K562 (cell line): ENCODE measurements at regions not wholly inside any gene's neighbourhood (a gene's known extent, or its start where the extent isn't known, plus 50 kb on each side); places are given as distances from the start of the nearest gene placed in this dataset.

ENCODE experiments used
- ARNT ChIP-seq, 2 experiments: fragments of 450-650 bp; IDR thresholded peaks; 2 replicates each; pipeline ENCODE4 v1.6.1; 2016; ENCODE audit warnings: mild to moderate bottlenecking in 1 of 2
- CBFB ChIP-seq: sonication (generic); formaldehyde crosslinking; IDR thresholded peaks from 2 replicates; pipeline ENCODE4 v1.4.0; 2020; ENCODE audit warnings: mild to moderate bottlenecking, missing genetic modification reagents
- ELF2 ChIP-seq: fragments of 250-450 bp; sonication (Bioruptor Pico); IDR thresholded peaks from 2 replicates; pipeline ENCODE4 v1.5.0; 2021; ENCODE audit warnings: mild to moderate bottlenecking
- EP400 ChIP-seq: fragments of 450-650 bp; IDR thresholded peaks from 2 replicates; pipeline ENCODE4 v1.6.1; 2017; ENCODE audit warnings: antibody characterized with exemption, mild to moderate bottlenecking, moderate library complexity
- KDM1A ChIP-seq, 2 experiments: fragments of 450-650 bp; IDR thresholded peaks; 2 replicates each; pipeline ENCODE4 v1.6.1; 2016; ENCODE audit warnings: mild to moderate bottlenecking in 2 of 2
- NCOA6 ChIP-seq: fragments of 450-650 bp; IDR thresholded peaks from 2 replicates; pipeline ENCODE4 v1.6.1; 2017; ENCODE audit warnings: mild to moderate bottlenecking
- NR1H2 ChIP-seq: sonication (generic); formaldehyde crosslinking; IDR thresholded peaks from 2 replicates; pipeline ENCODE4 v1.4.0; 2020; ENCODE audit warnings: mild to moderate bottlenecking, missing genetic modification reagents
- RAD21 ChIP-seq, 2 experiments: fragments of 250-450 bp in 1 of 2; fragments of 450-650 bp in 1 of 2; sonication (Bioruptor Pico) in 1 of 2; formaldehyde crosslinking in 1 of 2; IDR thresholded peaks in 1 of 2; conservative IDR thresholded peaks in 1 of 2; 2 replicates each; pipeline versions ENCODE4 v1.4.0 to v1.8.0; 2020 to 2022; ENCODE audit warnings: mild to moderate bottlenecking in 2 of 2, moderate library complexity in 1 of 2
- TCF3 ChIP-seq: sonication (generic); formaldehyde crosslinking; IDR thresholded peaks from 2 replicates; pipeline ENCODE4 v1.4.0; 2020; ENCODE audit warnings: mild to moderate bottlenecking, missing genetic modification reagents
- TEAD4 ChIP-seq, 2 experiments: sonication (generic) in 1 of 2; formaldehyde crosslinking in 1 of 2; IDR thresholded peaks; 2 replicates each; pipeline versions ENCODE4 v1.6.1 to v1.8.0; 2012 to 2022; ENCODE audit warnings: borderline replicate concordance in 1 of 2, inconsistent platforms in 1 of 2, low read length in 1 of 2, mild to moderate bottlenecking in 1 of 2, missing genetic modification reagents in 1 of 2
- THRB ChIP-seq: fragments of 450-650 bp; formaldehyde crosslinking; conservative IDR thresholded peaks from 2 replicates; pipeline ENCODE4 v1.4.0; 2022; ENCODE audit warnings: mild to moderate bottlenecking, missing genetic modification characterization
- YBX1 ChIP-seq: fragments of 450-650 bp; IDR thresholded peaks from 2 replicates; pipeline ENCODE4 v1.7.1; 2016; ENCODE audit warnings: mild to moderate bottlenecking
- ZMIZ1 ChIP-seq, 2 experiments: fragments of 150-350 bp in 1 of 2; IDR thresholded peaks; 2 replicates each; pipeline ENCODE4 v1.6.1; 2012 to 2016; ENCODE audit warnings: low read depth in 2 of 2, low read length in 2 of 2, mild to moderate bottlenecking in 1 of 2, moderate library complexity in 1 of 2
- ZNF398 ChIP-seq: fragments of 250-450 bp; sonication (Bioruptor Pico); IDR thresholded peaks from 2 replicates; pipeline ENCODE4 v1.8.0; 2021; ENCODE audit warnings: moderate library complexity, mild to moderate bottlenecking, inconsistent platforms
- ZNF445 ChIP-seq: fragments of 250-450 bp; sonication (Bioruptor Pico); IDR thresholded peaks from 2 replicates; pipeline ENCODE4 v1.4.0; 2020; ENCODE audit warnings: low read depth, mild to moderate bottlenecking, moderate library complexity
- ZNF717 ChIP-seq: fragments of 250-450 bp; sonication (Bioruptor Pico); IDR thresholded peaks from 2 replicates; pipeline ENCODE4 v1.5.0; 2021
- ZNF764 ChIP-seq: fragments of 250-450 bp; sonication (Bioruptor Pico); IDR thresholded peaks from 2 replicates; pipeline ENCODE4 v1.4.0; 2020; ENCODE audit warnings: low read depth, mild to moderate bottlenecking, moderate library complexity
- TF ChIP-seq, protein P1 (sequence below), 2 experiments: fragments of 450-650 bp in 1 of 2; IDR thresholded peaks; 2 replicates each; pipeline ENCODE4 v1.6.1; 2011 to 2017; ENCODE audit warnings: low read depth in 2 of 2, antibody characterized with exemption in 1 of 2, borderline replicate concordance in 1 of 2, low read length in 1 of 2, mild to moderate bottlenecking in 1 of 2, mixed read lengths in 1 of 2; ENCODE audit not compliant: control insufficient read depth in 1 of 2

DNA sequence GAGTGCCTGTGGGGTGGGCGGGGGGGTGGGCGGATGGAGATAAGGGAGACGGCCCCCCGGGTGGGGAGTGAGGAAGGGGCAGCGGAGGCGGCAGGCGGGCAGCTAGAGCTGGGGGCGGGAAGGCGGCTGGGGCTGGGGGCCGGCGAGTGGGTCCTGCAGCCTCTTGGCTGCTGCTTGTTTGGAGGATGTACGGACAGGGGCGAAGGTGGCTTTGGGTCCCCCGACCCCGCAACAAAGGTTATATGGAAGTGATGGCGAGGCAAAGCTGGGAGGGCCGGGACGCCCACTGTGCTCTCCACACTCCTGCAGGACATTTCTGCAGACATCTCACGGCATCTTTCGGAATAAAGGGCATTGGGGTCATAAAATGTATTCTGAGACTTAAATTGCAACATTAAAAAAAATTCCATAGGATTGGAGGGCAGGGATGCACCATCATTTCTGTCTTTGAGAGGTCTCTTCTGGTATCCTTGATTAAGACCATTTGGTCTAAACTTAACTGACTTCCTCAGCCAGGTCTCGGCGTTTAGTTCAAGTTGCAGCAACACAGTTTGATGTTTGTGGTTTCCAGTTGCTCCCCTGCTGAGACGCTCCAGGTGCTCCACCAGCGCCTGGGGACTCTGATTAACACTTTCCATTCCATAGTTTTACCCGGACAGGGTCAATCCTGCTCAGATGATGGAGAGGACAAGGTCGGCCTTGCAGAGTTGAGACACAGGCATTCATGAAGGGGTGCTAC lies 101.6 kb upstream of the SSBP2 start (continued):
- TF ChIP-seq ZMIZ1 (IDR thresholded peaks at IDR 0.05; ENCODE audit: low read depth in 2 of 2, low read length in 2 of 2) (no peak), NCOA6 (no peak), TCF3 (CRISPR knock-in tag) (0 out of 2 replicates have a peak, but pooled peaks have one; percentile 20), NR1H2 (CRISPR knock-in tag) (no peak), CBFB (0 out of 2 replicates have a peak, but pooled peaks have one; percentile 43), TEAD4 (IDR thresholded peaks at IDR 0.05; ENCODE audit: low read length) (peak; percentile 39), TEAD4 (CRISPR knock-in tag; IDR thresholded peaks at IDR 0.05; ENCODE audit: borderline replicate concordance) (no peak), YBX1 (no peak), EP400 (no peak), RAD21 (CRISPR knock-in tag; conservative IDR thresholded peaks at IDR 0.05 in 1 of 2, IDR thresholded peaks at IDR 0.05 in 1 of 2) (peak in 1 of 2 experiments; percentile 7; a peak in 1 of 4 replicates), ZNF717 (CRISPR knock-in tag) (no peak), ZNF764 (CRISPR knock-in tag) (no peak), KDM1A (IDR thresholded peaks at IDR 0.05) (peak in 1 of 2 experiments; percentile 48; a peak in 1 of 4 replicates), ZNF445 (no peak), ARNT (IDR thresholded peaks at IDR 0.05) (no peak), ELF2 (CRISPR knock-in tag) (no peak), ZNF398 (CRISPR knock-in tag) (no peak), THRB (CRISPR knock-in tag) (no peak)
- TF ChIP-seq, protein P1, sequence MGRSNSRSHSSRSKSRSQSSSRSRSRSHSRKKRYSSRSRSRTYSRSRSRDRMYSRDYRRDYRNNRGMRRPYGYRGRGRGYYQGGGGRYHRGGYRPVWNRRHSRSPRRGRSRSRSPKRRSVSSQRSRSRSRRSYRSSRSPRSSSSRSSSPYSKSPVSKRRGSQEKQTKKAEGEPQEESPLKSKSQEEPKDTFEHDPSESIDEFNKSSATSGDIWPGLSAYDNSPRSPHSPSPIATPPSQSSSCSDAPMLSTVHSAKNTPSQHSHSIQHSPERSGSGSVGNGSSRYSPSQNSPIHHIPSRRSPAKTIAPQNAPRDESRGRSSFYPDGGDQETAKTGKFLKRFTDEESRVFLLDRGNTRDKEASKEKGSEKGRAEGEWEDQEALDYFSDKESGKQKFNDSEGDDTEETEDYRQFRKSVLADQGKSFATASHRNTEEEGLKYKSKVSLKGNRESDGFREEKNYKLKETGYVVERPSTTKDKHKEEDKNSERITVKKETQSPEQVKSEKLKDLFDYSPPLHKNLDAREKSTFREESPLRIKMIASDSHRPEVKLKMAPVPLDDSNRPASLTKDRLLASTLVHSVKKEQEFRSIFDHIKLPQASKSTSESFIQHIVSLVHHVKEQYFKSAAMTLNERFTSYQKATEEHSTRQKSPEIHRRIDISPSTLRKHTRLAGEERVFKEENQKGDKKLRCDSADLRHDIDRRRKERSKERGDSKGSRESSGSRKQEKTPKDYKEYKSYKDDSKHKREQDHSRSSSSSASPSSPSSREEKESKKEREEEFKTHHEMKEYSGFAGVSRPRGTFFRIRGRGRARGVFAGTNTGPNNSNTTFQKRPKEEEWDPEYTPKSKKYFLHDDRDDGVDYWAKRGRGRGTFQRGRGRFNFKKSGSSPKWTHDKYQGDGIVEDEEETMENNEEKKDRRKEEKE (IDR thresholded peaks at IDR 0.05; ENCODE audit: borderline replicate concordance in 1 of 2, control insufficient read depth in 1 of 2, low read depth in 2 of 2, low read length in 1 of 2) = no peak
